ENCODE measurements at regions not wholly inside any gene's neighbourhood (a gene's known extent, or its start where the extent isn't known, plus 50 kb on each side); places are given as distances from the start of the nearest gene placed in this dataset.

DNA sequence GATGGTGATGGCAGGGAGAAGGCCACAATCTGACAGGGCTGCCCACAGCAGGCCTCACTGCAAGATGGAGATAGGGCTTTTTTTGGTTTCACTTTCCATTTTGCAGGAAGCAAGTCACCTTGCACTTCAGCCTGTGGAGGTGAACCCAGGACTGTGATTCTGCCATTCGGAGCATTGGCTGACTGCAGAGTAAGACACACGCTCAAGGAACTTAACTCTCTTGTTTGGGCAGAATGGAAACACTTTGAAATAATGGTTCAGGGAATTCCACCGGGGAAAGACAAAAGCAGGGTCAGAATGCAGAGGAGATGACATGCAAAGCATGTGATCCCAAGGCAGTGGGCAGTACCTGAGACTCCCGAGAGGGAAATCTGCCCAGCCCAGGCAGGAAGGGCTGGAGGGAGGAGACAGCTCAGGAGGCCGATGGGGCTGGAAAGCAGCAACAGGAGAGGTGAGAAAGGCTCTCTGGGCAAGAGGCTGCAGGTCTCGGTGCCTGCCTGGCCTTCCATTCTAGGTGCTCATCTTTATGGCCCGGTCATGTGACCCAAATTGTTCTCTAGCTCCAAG, 58.7 kb upstream of the PRMT8 start:
- Histone ChIP-seq H4K20me1 (replicated peaks; ENCODE audit: insufficient read depth) (no peaks in the 10 kb centered on the region), H3K27me3 (ENCODE audit: insufficient read depth) (no peaks in the 10 kb centered on the region), H3K4me1 (ENCODE audit: insufficient read depth) (peaks cover 21% of the 10 kb centered on the region), H3K36me3 (ENCODE audit: insufficient read depth) (no peaks in the 10 kb centered on the region), H3F3A (replicated peaks; ENCODE audit: low read depth) (no peaks in the 10 kb centered on the region; the same call in 1 of the 2 replicates), H3K4me2 (peak overlapping the region; percentile 55; the same call in 1 of the 2 replicates), H2AFZ (peak overlapping the region; percentile 85), H3K9me2 (ENCODE audit: insufficient read depth) (no peaks in the 10 kb centered on the region), H3K79me2 (replicated peaks; ENCODE audit: insufficient read depth) (no peaks in the 10 kb centered on the region), H3K27ac (ENCODE audit: low read depth) (peak overlapping the region; percentile 91; the same call in 1 of the 2 replicates), H3K4me3 (no peak overlapping the region)
- Mint-ChIP-seq H3K4me3 (no peak overlapping the region; the same call in 2 of the 3 replicates), H3K9me3 (peaks cover 23% of the 10 kb centered on the region), H3K36me3 (ENCODE audit: low read depth) (peaks cover 21% of the 10 kb centered on the region), H3K27me3 (ENCODE audit: insufficient read depth, low read depth, poor library complexity) (peaks cover 29% of the 10 kb centered on the region), H3K27ac (peak overlapping the region; percentile 58), H3K4me1 (peaks cover 44% of the 10 kb centered on the region)
- ATAC-seq (peak; percentile 94), DNase-seq (ENCODE audit: low spot score) (peak; percentile 67)
- TF ChIP-seq, protein P1, sequence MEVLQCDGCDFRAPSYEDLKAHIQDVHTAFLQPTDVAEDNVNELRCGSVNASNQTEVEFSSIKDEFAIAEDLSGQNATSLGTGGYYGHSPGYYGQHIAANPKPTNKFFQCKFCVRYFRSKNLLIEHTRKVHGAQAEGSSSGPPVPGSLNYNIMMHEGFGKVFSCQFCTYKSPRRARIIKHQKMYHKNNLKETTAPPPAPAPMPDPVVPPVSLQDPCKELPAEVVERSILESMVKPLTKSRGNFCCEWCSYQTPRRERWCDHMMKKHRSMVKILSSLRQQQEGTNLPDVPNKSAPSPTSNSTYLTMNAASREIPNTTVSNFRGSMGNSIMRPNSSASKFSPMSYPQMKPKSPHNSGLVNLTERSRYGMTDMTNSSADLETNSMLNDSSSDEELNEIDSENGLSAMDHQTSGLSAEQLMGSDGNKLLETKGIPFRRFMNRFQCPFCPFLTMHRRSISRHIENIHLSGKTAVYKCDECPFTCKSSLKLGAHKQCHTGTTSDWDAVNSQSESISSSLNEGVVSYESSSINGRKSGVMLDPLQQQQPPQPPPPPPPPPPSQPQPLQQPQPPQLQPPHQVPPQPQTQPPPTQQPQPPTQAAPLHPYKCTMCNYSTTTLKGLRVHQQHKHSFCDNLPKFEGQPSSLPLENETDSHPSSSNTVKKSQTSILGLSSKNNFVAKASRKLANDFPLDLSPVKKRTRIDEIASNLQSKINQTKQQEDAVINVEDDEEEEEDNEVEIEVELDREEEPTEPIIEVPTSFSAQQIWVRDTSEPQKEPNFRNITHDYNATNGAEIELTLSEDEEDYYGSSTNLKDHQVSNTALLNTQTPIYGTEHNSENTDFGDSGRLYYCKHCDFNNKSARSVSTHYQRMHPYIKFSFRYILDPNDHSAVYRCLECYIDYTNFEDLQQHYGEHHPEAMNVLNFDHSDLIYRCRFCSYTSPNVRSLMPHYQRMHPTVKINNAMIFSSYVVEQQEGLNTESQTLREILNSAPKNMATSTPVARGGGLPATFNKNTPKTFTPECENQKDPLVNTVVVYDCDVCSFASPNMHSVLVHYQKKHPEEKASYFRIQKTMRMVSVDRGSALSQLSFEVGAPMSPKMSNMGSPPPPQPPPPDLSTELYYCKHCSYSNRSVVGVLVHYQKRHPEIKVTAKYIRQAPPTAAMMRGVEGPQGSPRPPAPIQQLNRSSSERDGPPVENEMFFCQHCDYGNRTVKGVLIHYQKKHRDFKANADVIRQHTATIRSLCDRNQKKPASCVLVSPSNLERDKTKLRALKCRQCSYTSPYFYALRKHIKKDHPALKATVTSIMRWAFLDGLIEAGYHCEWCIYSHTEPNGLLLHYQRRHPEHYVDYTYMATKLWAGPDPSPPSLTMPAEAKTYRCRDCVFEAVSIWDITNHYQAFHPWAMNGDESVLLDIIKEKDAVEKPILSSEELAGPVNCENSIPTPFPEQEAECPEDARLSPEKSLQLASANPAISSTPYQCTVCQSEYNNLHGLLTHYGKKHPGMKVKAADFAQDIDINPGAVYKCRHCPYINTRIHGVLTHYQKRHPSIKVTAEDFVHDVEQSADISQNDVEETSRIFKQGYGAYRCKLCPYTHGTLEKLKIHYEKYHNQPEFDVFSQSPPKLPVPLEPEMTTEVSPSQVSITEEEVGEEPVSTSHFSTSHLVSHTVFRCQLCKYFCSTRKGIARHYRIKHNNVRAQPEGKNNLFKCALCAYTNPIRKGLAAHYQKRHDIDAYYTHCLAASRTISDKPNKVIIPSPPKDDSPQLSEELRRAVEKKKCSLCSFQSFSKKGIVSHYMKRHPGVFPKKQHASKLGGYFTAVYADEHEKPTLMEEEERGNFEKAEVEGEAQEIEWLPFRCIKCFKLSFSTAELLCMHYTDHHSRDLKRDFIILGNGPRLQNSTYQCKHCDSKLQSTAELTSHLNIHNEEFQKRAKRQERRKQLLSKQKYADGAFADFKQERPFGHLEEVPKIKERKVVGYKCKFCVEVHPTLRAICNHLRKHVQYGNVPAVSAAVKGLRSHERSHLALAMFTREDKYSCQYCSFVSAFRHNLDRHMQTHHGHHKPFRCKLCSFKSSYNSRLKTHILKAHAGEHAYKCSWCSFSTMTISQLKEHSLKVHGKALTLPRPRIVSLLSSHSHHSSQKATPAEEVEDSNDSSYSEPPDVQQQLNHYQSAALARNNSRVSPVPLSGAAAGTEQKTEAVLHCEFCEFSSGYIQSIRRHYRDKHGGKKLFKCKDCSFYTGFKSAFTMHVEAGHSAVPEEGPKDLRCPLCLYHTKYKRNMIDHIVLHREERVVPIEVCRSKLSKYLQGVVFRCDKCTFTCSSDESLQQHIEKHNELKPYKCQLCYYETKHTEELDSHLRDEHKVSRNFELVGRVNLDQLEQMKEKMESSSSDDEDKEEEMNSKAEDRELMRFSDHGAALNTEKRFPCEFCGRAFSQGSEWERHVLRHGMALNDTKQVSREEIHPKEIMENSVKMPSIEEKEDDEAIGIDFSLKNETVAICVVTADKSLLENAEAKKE (CRISPR knock-in tag; IDR thresholded peaks at IDR 0.05) = no peak
- TF ChIP-seq JUNB (IDR thresholded peaks at IDR 0.05; ENCODE audit: unreplicated experiment) = no peak
- no peak for TF ChIP-seq ZNF114 (CRISPR knock-in tag; IDR thresholded peaks at IDR 0.05)
- TF ChIP-seq, protein P2, sequence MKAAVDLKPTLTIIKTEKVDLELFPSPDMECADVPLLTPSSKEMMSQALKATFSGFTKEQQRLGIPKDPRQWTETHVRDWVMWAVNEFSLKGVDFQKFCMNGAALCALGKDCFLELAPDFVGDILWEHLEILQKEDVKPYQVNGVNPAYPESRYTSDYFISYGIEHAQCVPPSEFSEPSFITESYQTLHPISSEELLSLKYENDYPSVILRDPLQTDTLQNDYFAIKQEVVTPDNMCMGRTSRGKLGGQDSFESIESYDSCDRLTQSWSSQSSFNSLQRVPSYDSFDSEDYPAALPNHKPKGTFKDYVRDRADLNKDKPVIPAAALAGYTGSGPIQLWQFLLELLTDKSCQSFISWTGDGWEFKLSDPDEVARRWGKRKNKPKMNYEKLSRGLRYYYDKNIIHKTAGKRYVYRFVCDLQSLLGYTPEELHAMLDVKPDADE (IDR thresholded peaks at IDR 0.05) = no peak
- no peak for TF ChIP-seq CREB1 (CRISPR knock-in tag; IDR thresholded peaks at IDR 0.05; ENCODE audit: low read depth)
- no peak for TF ChIP-seq STAT1 (IDR thresholded peaks at IDR 0.05; ENCODE audit: unreplicated experiment)
- TF ChIP-seq EZH2 (IDR thresholded peaks at IDR 0.05; ENCODE audit: low read depth, unreplicated experiment) = no peak
- TF ChIP-seq ZNF331 (CRISPR knock-in tag; IDR thresholded peaks at IDR 0.05; ENCODE audit: low read depth) = no peak
- no peak for TF ChIP-seq EZH2phosphoT487 (IDR thresholded peaks at IDR 0.05; ENCODE audit: unreplicated experiment)
- TF ChIP-seq POLR2AphosphoS5 (IDR thresholded peaks at IDR 0.05; ENCODE audit: low read depth) = no peak
- TF ChIP-seq, protein P3, sequence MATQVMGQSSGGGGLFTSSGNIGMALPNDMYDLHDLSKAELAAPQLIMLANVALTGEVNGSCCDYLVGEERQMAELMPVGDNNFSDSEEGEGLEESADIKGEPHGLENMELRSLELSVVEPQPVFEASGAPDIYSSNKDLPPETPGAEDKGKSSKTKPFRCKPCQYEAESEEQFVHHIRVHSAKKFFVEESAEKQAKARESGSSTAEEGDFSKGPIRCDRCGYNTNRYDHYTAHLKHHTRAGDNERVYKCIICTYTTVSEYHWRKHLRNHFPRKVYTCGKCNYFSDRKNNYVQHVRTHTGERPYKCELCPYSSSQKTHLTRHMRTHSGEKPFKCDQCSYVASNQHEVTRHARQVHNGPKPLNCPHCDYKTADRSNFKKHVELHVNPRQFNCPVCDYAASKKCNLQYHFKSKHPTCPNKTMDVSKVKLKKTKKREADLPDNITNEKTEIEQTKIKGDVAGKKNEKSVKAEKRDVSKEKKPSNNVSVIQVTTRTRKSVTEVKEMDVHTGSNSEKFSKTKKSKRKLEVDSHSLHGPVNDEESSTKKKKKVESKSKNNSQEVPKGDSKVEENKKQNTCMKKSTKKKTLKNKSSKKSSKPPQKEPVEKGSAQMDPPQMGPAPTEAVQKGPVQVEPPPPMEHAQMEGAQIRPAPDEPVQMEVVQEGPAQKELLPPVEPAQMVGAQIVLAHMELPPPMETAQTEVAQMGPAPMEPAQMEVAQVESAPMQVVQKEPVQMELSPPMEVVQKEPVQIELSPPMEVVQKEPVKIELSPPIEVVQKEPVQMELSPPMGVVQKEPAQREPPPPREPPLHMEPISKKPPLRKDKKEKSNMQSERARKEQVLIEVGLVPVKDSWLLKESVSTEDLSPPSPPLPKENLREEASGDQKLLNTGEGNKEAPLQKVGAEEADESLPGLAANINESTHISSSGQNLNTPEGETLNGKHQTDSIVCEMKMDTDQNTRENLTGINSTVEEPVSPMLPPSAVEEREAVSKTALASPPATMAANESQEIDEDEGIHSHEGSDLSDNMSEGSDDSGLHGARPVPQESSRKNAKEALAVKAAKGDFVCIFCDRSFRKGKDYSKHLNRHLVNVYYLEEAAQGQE (IDR thresholded peaks at IDR 0.05; ENCODE audit: unreplicated experiment) = no peak
- TF ChIP-seq, protein P4, sequence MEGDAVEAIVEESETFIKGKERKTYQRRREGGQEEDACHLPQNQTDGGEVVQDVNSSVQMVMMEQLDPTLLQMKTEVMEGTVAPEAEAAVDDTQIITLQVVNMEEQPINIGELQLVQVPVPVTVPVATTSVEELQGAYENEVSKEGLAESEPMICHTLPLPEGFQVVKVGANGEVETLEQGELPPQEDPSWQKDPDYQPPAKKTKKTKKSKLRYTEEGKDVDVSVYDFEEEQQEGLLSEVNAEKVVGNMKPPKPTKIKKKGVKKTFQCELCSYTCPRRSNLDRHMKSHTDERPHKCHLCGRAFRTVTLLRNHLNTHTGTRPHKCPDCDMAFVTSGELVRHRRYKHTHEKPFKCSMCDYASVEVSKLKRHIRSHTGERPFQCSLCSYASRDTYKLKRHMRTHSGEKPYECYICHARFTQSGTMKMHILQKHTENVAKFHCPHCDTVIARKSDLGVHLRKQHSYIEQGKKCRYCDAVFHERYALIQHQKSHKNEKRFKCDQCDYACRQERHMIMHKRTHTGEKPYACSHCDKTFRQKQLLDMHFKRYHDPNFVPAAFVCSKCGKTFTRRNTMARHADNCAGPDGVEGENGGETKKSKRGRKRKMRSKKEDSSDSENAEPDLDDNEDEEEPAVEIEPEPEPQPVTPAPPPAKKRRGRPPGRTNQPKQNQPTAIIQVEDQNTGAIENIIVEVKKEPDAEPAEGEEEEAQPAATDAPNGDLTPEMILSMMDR (conservative IDR thresholded peaks at IDR 0.05; ENCODE audit: low read depth in 2 of 2) = no peak
- no peak for TF ChIP-seq NANOG (IDR thresholded peaks at IDR 0.05; ENCODE audit: borderline replicate concordance)

Data from GM23338 (cell line).